ENCODE measurements at regions not wholly inside any gene's neighbourhood (a gene's known extent, or its start where the extent isn't known, plus 50 kb on each side); places are given as distances from the start of the nearest gene placed in this dataset.

- no peak for TF ChIP-seq ZNF384 (IDR thresholded peaks at IDR 0.05)
- TF ChIP-seq NFRKB (IDR thresholded peaks at IDR 0.05), result no peak
- TF ChIP-seq ARNT (IDR thresholded peaks at IDR 0.05), result no peak
- no peak for TF ChIP-seq FOXM1 (IDR thresholded peaks at IDR 0.05; ENCODE audit: borderline replicate concordance)
- TF ChIP-seq HDGF (IDR thresholded peaks at IDR 0.05; ENCODE audit: borderline replicate concordance), result no peak
- no peak for TF ChIP-seq SUZ12 (IDR thresholded peaks at IDR 0.05)
- no peak for TF ChIP-seq BHLHE40 (IDR thresholded peaks at IDR 0.05; ENCODE audit: borderline replicate concordance)
- no peak for TF ChIP-seq FOXK2 (IDR thresholded peaks at IDR 0.05)
- no peak for TF ChIP-seq ELF4 (IDR thresholded peaks at IDR 0.05)
Observed at GRCh38 chr3:117079997-117080396, 370.4 kb downstream of the TUSC7 start.
